ENCODE measurements at regions not wholly inside any gene's neighbourhood (a gene's known extent, or its start where the extent isn't known, plus 50 kb on each side); places are given as distances from the start of the nearest gene placed in this dataset.

DNA sequence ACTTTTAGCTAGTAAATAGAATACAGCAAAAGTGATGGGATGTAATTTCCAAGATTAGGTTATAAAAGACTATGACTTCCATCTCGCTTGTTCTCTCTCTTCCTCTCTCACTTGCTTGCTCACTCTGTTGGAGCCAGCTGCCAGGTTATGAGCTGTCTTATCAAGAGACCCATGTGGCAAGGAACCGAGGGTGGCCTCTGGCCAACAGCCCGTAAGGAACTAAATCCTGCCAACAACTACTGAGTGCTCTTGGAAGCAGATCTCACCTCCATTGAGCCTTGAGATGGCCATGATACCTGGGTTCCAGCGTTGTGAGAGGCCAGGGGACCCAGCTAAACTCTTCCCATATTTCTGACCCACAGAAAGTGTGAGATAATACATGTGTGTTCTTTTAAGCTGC lies 636.1 kb downstream of the ACTL7B start:
- TF ChIP-seq CTCF (IDR thresholded peaks at IDR 0.05; ENCODE audit: low read depth, low read length, poor library complexity, severe bottlenecking) (no peak), EZH2phosphoT487 (IDR thresholded peaks at IDR 0.05; ENCODE audit: borderline replicate concordance, low read length) (no peak)
